HuH-7 (cell line): ENCODE measurements at regions not wholly inside any gene's neighbourhood (a gene's known extent, or its start where the extent isn't known, plus 50 kb on each side); places are given as distances from the start of the nearest gene placed in this dataset.

ENCODE experiments used
- DNase-seq: peaks from one replicate; pipeline ENCODE4 v3.0.0; 2011; ENCODE audit warnings: low spot score

DNA sequence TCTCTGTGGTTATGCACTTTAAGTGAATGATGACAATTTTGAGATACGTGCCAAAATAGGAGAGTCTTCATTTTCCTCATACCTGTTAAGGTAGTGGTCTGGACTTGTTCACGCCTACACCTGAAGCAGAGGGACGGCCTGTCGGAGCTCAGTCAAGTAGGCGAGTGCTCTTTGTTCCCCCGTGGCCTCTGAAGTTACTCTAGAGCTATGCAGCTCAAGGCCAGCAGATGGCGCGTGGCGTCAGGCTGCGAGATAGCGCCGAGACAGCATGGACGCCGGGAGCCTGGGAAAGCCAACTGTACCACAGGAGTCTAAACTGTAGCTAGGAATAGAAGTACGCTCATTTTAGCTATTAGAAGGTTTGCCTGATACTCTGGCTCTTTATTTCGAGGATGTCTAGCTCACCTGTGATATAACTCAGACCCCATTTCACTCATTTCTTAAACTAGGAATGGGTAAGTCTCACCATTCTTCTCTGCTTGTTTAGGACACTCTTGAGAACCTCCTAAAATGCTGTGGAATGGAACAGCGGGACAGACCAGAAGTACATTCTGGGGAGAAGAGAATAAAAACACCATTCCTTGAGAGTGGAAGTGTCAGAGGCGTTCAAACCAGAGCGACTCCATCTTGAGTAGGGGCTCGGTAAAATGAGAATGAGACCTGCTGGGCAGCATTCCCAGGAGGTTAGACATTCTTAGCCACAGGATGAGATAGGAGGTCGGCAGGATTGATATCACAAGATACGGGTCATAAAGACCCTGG lies 267.4 kb upstream of the HMGA2 start:
- DNase-seq, result peak; percentile 74

DNA sequence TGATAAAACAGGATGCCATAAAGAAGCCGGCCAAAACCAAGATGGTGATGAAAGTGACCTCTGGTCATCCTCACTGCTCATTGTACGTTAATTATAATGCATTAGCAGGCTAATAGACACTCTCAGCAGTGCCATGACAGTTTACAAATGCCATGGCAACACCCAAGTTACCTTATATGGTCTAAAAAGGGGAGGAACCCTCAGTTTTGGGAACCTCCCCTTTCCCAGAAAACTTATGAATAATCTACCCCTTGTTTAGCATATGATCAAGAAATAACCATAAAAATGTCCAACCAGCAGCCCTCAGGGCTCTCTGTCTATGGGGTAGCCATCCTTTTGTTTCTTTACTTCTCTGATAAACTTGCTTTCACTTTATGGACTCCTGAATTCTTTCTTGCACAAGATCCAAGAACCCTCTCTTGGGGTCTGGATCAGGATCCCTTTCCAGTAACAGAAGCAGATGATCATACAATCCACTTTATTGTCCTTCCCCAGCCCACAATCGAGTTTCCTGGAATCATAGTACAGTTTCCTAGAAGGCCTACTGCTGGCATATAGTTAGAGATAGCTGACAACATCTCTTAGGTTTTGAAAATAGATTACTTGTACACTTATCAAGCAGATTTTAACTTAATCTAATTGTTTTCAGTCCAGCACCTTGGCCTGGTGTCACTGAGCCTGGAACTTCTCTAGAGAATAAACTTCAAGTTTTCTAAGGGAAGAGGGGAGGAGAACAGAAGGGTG lies 266.7 kb upstream of the HMGA2 start:
- no peak for DNase-seq

DNA sequence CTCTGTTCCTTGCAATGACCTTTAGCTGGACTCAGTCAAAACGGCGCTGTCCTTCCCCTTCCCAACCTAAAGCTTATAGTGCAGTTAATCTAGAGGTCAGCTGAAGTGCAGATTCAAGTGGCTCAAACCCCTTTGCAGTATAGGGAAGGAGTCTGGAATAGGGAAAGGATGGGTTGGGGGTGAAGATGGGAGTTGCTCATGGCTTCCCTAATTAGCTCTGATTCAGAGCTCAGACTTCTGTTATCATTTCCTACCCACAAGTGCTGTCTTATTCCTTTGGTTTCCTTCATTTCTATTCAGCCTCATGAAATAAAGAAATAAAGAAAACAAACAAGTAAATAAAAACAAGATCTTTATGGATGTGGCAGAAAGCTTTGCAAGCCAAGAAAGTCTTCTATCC lies 264.0 kb upstream of the HMGA2 start:
- no peak for DNase-seq

DNA sequence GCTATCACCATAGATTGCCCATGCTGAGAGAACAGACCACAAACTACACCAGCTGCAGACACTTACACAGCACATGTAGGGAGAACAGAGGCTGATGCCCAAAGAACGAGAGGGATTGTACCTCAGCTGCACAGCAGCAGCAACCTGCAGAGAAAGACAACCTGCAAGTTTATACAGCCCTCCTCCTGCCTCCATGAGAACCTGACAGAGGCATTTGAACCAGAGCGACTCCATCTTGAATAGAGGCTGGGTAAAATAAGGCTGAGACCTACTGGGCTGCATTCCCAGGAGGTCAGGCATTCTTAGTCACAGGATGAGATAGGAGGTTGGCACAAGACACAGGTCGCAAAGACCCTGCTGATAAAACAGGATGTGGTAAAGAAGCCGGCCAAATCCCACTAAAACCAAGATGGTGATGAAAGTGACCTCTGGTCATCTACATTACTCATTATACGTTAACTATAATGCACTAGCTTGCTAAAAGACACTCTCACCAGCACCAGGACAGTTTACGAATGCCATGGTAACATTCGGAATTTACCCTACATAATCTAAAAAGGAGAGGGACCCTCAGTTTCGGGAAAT lies 262.4 kb upstream of the HMGA2 start:
- no peak for DNase-seq

DNA sequence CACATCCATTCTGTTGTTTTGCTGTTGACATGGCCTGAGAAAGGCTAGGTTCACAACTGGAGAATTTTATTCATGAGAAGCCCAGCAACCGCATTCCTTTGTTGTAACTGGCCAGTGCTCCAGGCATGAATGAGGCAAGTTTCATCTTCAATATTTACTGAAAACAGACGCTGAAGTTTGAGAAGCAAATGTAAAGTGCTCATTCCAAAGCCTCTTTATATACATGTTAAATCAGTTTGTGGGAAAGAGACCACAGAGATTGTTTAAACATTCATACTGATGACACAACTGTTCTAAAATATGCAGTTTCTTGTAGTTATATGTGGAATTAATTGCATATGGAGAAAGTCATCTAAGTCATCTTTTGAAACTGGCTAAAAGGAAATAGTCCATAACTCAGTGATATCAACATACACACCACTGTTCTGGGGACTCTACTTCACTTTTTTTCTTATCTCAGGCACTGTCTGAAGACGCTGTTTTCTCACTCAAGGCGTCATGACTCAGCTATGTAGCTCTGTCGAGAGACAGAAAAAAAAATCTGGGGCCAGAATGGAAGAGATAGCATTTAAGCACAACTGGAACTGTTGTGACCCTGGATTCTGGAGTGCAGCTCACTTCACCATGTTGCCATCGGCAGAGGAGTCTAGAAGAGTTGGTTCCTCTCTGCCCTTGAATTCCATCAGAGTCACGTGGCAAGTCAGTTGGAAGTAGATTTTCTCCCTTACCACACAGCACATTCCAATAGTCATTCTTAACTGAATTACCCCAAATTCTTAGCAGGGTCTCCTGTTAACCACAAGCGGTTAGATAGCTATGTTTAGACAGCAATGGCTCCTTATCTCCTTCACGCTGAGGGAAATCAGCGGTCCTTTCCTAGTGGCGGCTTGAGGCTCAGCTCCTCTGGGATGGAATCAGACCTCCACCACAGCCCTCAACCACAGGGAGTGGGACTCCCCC lies 258.4 kb upstream of the HMGA2 start:
- DNase-seq, result no peak

DNA sequence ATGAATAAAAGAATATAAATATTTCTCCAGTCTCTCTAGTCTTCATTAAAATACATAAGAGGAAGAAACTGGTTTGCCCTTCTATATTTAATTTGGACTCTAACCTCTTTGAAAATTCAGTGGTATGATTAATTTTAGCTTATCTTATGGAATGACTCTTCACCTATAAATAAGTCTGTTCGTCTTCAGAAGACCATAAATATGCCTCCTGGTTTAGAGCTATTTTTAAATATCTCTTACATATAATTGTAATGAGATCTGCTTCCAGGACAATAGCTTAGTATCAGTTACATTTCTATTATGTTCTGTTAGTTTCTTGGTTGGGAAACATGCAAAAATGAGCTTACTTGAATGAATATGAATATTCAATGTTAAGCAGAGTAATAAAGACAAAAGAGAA lies 257.5 kb upstream of the HMGA2 start:
- no peak for DNase-seq

DNA sequence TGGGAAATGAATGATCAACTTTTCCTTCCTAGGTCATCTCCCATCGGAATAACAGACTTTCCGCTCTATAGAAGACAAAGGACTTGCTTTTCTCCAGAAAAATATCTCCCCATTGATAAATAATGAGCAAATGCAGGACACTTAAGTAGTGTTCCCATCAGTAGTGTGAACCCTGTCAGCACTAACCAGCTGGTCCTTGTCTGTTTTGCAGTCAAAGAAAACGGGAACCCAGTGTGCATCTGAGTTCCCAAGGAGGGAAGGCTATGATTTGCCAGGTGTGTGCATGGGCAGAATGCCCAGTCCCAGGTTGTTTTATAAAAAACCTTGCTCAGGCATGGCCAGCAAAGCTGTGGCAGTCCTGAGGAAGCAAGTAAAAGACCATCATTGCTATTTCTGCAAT lies 256.5 kb upstream of the HMGA2 start:
- DNase-seq, result no peak

DNA sequence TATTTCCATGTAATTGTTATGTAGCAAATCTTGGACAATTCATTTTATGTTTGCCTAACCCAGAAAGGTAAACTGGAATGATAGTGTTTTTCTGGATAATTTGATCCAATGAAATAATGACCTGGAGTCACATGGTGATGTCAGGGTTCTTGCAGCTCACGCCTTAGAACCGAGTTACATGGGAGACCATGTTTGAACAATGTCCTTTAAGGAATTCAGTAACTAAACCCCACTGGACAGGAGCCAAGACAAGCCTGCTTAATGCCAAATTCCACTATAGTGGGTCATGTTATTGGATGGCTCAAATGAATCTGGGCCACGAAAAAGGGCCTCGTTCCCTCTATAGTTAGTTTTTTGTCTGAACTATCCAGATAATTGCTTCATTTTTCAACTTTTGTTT lies 255.8 kb upstream of the HMGA2 start:
- no peak for DNase-seq

DNA sequence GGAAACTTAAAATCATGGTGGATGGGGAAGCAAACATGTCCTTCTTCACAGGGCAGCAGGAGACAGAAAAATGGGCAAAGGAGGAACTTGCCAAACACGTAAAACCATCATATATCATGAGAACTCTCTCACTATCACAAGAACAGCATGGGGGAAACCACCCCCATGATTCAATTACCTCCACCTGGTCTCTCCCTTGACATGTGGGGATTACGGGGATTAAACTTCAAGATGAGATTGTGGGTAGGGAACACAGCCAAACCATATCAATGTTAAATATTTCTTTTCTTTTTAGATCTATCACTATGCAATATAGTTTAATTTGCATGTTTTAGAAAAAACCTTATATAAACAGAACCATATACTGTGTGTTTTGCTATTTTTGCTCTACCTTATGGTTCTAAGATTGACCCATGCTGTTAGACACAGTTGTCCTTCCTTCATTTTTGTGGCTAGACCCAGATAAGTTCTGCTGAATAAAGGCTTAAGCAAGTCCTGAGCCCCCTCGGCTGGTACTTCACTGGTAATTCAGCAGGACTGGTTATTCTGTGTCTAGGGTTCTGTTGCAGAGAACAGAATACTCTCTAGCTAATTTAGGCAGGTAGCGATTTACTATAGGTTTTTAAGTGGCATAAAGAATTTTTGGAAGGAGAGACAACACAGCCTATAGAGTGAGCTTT lies 253.7 kb upstream of the HMGA2 start:
- no peak for DNase-seq

DNA sequence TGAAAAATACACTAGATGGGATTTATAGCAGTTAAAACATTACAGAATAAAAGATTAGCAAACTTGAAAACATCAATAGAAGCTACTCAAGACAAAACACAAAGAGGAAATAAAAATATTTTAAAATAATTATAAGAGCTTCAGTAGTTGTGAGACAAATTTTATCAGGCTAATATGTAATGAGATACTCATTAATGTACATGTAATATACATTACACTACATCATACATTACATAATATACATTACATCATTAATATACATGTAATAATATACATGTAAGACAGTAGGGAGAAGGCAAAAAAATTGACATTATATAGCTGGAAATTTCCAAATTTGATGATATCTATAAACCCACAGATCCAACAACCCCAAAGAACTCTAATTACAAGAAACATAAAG lies 249.4 kb upstream of the HMGA2 start:
- DNase-seq, result no peak

DNA sequence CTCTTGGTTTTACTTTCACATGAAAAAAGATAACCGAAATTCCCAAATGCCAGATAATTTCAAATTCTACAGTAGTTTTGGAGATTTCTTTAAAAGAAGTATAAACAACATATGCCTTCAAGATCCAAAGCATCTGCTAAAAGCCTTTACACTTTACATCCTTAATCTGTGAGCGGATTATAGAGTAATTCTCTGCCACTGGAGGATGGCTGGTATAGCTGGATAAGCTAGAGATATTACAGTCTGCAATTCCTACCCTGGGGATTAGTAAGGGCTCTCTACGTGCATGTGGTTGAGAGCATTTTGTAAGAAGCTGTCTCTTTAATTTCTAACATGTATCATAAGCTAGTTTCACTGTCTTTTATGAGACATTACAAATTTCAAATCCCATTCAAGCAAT lies 240.3 kb upstream of the HMGA2 start:
- DNase-seq, result no peak

DNA sequence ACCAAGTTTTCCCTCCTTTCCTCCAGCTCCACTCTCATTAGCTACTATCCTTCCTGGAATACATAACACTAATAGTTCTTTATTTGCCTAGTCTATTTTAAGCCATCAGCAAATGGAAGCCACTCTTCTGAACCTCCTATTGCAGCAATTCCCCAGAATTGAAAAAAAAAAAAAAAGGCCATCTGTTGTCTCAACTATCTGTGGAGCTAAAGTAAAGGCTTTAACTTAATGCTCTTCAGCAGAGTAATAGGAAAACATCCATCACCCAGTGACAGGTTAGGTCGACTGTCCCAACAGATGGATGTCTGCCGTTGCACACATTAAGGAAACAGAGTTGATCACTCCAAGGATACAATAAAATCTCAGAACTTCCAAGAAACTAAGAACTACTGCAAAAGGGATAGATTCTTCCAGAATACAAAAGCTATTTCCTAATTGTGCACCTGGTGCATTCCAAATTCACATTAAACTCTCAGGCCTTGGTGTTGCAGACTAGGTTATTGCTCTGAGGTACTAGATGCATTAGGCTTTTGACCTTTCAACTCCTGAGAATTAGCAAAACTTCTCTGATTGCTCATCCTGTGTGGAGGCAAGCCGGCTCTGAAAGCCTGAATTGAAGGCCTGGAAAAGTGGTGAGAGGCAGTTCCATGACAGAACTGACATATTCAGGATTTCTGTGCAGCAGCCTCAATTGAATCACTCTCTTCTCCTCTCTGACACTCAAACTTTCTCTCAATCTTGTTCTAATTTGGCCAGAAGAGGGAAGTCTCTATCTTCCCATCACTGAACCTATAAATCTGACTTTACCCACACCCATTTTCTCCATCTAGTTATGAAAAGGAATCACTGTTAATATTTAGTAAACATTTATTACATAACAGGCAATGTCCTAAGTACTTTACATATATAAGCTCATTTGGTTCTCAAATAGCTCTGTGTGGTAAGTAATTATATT lies 238.4 kb upstream of the HMGA2 start:
- no peak for DNase-seq

DNA sequence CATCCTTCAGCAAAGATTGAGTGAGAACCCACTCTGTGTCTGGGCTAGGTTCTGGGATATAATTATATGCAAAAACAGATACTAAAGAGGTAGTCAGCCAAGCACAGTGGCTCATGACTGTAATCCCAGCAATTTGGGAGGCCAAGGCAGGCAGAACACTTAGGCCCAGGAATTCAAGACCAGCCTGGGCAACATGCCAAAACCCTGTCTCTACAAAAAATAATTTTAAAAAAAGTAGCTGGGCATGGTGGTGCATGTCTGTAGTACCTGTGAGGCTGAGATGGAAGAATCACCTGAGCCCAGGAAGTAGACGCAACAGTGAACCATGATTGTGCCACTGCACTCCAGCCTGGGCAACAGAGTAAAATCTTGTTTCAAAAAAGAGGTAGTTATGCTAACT lies 237.5 kb upstream of the HMGA2 start:
- DNase-seq, result no peak

DNA sequence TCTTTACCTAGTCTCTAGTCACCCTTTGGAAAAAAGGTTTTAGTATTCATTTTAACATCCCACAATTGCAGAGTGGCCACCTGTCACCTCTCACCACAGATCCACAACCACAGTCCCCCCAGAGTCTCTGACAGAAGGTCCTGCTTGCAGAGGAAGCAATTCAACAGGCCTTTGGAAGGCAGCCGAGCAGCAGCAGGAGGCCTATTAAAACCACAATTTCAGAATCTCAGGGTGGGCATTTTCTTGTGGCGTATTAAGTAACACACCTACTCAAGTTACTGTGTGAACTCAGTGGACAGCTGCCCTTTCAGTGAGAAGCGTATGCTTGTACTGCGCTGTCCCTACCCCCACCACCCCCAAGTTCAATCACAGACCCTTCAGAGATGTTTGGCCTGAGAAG lies 234.0 kb upstream of the HMGA2 start:
- no peak for DNase-seq

DNA sequence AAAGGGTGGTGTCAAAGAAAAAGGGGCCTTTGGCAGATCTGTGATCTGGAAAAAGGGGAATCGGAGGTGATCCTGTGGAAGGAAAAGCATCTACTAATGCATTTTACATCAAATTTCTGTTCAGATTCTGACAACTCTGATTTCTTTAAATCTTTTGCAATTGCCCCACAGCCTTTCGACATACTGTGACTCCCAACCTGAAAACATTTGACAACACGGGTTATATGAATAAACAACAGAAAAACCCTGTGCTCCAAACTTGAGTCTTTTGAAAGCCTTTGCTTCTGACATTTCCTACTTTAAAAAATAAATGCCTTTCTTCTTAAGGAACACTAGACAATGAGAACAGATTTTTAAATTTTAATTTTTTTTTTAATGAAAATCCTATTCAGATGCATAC lies 231.9 kb upstream of the HMGA2 start:
- DNase-seq, result no peak

DNA sequence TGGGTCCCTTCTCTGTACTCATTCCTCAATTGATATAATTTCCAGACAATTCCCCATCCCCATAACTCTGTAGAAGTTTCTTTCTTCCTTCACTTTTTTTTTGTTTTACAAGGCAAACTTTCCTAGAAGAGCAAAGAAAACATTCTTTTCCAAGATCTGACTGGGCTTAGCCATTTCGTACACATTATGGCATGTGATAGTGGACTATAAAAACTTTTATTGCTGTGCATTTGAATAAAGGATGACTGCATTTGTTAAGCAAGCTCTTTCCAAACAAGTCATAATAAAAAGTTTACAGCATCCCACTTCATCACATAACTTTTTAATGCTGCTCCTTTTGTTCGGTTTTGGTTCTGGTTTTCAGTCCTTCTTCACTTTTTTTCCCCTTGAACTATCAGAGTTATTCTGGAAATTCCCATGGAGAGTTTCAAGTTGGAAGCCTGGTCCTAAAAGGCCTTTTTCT lies 231.0 kb upstream of the HMGA2 start:
- no peak for DNase-seq

DNA sequence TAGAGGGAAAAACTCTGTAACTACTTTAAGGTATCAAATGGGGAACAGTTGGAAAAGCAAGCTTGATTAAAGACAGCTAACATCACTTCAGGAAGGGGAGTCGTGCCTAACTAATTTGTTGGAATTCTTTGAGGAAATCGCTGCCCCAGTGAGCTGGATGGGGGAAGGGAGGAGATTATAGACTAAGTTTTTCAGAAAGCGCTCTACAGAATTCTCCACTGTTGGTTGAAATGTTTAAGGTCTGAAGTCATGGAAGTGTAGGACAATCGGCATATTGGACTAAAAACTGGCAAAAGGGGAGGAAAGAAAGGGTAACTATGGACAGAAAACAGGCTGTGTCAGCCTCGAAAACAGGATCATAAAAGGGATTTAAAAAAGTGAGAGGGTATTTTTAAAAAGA lies 229.9 kb upstream of the HMGA2 start:
- no peak for DNase-seq

DNA sequence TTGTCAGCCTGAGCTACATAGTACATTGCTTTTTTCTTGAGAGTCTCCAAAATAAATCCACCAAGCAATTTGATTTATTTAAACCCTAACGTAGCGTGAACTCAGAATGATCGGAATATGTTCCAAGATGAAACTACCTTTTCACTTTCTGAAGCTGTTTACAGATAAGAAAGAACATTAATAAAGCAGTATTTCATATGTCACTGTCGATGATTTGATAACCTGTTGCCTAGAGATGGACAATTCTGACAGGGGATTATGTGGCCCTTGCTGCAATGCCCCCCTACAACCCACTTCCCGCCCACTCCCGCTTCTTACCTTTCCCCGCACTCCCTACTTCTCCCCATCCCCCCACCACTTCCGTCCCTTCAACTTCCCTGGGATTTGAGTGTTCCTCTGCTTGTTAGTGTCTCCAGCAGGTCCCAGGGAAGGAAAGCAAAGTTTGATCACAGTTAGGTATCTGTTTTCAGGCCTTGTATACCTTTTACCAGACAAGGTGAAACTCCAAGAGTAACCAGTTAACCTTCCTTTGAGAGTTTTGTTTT lies 229.2 kb upstream of the HMGA2 start:
- DNase-seq, result no peak

DNA sequence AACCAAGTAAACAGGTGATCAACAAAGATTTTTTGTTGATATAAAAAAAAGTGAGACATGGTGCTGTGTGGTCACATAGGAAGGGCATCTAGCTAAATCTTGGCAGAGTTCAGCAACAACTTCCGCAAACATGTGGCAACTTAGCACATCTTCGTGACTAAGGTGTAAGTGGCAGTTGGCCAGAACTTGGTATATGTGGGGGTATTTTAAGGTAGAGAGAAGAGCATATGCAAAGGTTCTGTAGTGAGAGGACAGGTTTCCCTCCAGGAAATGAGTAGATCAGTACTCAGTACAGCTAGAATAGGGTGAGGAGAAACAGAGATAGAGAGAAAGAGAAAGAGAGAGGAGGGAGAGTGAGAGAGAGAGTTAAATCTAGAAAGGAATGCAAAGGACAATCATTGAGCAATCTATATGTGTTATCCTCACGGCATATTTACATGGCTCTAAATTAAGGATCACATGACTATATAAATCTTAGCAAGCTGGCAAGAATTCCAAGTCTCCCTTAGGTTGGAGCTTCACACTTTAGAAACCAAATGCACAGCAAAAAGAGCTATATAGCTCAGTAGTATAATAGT lies 227.7 kb upstream of the HMGA2 start:
- DNase-seq, result no peak

DNA sequence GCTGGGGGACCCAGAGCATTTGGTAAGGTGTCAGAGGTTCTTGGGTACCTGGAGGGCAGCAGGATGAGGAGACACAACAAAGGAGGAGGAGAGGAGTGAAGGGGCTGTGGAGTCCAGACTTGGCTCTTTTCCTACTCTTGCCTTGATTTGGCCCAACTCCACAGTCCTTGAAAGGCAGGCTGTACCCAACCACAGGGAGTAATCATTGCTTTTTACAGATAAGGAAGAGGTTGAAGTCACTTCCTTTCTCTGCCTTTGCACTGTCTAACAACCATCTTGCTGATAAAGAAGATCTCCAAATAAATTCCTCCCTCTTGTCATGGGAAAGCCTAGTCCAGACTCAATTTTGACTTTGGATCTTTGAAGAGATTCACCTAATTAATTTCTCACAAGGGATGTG lies 226.8 kb upstream of the HMGA2 start:
- no peak for DNase-seq
